ENCODE measurements at regions not wholly inside any gene's neighbourhood (a gene's known extent, or its start where the extent isn't known, plus 50 kb on each side); places are given as distances from the start of the nearest gene placed in this dataset.

DNA sequence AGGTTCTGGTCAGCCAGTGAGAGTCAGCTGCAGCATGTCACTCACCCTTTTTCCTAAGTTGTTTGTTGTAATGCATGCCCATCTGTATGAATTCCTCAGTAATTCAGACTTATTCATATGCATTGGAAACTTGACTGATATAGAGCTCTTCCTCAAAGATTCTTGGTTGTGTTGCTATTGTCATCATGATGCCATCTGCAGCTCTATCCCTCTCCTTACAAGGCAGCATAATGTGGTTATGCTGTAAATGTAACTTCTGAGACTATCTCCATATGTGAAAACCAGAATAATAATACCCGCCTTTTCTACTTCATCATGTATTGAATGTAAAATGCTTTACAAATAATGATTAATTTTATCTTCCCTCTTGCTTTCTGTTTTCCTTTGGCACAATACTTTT lies 252.6 kb upstream of the MTPN start:
- TF ChIP-seq, protein P1, sequence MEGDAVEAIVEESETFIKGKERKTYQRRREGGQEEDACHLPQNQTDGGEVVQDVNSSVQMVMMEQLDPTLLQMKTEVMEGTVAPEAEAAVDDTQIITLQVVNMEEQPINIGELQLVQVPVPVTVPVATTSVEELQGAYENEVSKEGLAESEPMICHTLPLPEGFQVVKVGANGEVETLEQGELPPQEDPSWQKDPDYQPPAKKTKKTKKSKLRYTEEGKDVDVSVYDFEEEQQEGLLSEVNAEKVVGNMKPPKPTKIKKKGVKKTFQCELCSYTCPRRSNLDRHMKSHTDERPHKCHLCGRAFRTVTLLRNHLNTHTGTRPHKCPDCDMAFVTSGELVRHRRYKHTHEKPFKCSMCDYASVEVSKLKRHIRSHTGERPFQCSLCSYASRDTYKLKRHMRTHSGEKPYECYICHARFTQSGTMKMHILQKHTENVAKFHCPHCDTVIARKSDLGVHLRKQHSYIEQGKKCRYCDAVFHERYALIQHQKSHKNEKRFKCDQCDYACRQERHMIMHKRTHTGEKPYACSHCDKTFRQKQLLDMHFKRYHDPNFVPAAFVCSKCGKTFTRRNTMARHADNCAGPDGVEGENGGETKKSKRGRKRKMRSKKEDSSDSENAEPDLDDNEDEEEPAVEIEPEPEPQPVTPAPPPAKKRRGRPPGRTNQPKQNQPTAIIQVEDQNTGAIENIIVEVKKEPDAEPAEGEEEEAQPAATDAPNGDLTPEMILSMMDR (conservative IDR thresholded peaks at IDR 0.05; ENCODE audit: control insufficient read depth, insufficient read depth, low read depth, low read length), result no peak
- H3K4me3 ChIP-seq (ENCODE audit: control insufficient read depth, low read depth, low read length), result no peak overlapping the region
- no peak for DNase-seq (ENCODE audit: low read depth)

DNA sequence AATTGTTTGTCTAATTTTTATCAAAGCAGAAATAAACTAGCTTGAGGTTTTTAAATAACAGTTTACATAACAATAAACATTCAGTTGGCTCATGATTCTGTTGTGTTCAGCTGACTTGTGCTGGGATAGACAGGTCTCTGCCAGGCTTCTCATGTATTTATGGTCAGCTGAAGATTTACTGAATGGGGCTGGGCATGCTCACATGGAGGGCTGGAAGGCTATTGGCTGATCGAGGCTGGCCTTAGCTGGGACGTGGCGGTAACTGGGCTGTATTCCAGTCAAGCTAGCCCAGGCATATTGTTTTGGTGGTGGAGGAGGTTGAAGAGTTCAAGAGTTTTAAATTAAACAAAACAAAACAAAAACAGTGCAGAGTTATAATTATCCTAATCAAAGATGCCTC lies 251.0 kb upstream of the MTPN start:
- DNase-seq (ENCODE audit: low read depth), result no peak
- H3K4me3 ChIP-seq (ENCODE audit: control insufficient read depth, low read depth, low read length), result no peak overlapping the region
- TF ChIP-seq, protein P1 (conservative IDR thresholded peaks at IDR 0.05; ENCODE audit: control insufficient read depth, insufficient read depth, low read depth, low read length), result no peak

DNA sequence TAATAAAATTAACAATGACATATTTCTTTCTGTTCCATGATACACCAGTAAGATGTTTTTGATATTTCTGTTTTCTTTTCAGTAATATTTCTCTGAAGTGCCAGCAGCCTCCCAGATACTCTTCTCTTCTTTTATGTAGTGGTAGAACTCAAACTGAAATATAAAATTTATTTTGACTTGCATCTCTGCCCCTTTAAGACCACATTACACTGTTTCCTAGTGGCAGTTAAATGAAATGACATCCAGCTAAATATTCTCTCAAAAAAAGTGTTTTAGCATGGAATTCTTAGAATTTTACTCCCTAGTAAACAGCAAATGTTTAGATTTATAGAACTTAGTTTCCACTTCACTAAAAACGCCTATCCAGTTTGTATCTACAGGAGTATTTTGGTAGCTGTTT lies 237.2 kb upstream of the MTPN start:
- DNase-seq (ENCODE audit: low read depth), result no peak
- no peak overlapping the region for H3K4me3 ChIP-seq (ENCODE audit: control insufficient read depth, low read depth, low read length)

DNA sequence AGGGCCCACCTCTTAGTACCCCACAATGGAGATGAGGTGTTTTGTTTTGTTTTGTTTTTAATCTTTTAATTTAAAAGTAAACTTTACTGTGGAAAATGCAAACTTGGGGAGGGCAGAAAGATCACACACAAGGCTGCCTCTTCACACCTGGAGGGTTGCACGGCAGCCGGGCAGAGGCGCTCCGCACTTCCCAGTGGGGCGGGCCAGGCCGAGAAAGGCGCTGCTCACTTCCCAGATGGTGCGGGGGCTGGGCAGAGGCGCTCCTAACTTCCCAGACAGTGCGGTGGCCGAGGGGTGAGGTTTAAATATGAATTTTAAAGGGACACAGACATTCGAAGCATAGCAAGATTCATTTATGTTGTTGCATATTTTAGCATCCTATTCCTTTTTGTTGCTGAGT lies 235.9 kb upstream of the MTPN start:
- no peak for DNase-seq (ENCODE audit: low read depth)
- TF ChIP-seq, protein P1 (conservative IDR thresholded peaks at IDR 0.05; ENCODE audit: control insufficient read depth, insufficient read depth, low read depth, low read length), result no peak
- no peak overlapping the region for H3K4me3 ChIP-seq (ENCODE audit: control insufficient read depth, low read depth, low read length)

More for the DNA sequence above, 237.2 kb upstream of the MTPN start:
- TF ChIP-seq, protein P1 (conservative IDR thresholded peaks at IDR 0.05; ENCODE audit: control insufficient read depth, insufficient read depth, low read depth, low read length), result no peak

DNA sequence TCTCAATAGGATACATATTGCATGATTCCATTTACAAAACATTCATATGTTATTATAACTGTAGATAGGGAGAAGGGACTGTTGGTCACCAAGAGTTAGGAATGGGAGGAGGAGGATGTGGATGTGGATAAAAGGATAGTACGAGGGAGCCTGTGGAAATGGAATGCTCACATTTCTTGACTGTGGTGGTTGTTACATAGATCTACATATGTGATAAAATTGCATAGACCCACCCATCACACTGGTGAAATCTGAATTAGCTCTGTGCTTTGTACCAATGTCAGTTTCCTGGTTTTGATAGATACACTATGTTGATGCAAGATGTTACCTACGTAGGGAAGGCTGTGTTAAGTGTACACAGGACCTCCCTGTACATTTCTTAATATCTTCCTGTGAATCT lies 233.5 kb upstream of the MTPN start:
- H3K4me3 ChIP-seq (ENCODE audit: control insufficient read depth, low read depth, low read length), result no peak overlapping the region
- TF ChIP-seq, protein P1 (conservative IDR thresholded peaks at IDR 0.05; ENCODE audit: control insufficient read depth, insufficient read depth, low read depth, low read length), result no peak
- DNase-seq (ENCODE audit: low read depth), result no peak

DNA sequence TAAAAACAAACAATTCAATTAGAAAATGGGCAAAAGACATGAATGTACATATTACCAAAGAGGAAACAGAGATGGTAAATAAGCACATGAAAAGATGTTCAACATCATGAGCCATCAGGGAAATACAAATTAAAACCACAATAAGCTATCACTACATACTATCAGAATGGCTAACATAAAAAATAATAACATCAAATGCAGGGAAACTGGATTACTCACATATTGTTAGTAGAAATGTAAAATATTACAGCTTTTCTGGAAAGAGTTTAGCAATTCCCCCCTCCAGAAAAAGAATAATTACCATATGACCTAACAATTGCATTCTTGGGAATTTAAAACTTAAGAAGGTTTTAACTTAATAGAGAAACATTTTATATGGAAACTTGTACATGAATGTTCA lies 232.9 kb upstream of the MTPN start:
- no peak for DNase-seq (ENCODE audit: low read depth)
- H3K4me3 ChIP-seq (ENCODE audit: control insufficient read depth, low read depth, low read length), result no peak overlapping the region
- TF ChIP-seq, protein P1 (conservative IDR thresholded peaks at IDR 0.05; ENCODE audit: control insufficient read depth, insufficient read depth, low read depth, low read length), result no peak

DNA sequence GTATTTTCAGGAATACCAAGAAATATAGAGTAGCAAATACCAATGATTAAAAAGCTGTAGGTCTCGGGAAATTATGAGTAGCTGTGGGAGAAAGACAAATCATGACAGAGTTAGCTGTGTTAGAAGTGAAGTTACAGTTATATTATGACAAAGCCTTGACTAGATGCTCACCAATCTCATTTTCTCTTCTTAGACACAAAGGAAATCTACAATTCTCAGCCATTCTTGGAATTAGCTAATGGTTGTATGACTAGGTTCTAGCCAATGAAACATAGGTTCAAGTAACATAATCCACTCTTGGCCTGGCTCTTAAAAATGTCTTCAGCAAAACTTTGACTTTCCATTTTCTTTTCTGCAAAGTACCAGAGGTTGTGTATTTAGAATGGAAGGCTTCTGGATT lies 228.8 kb upstream of the MTPN start:
- DNase-seq (ENCODE audit: low read depth), result no peak
- TF ChIP-seq, protein P1 (conservative IDR thresholded peaks at IDR 0.05; ENCODE audit: control insufficient read depth, insufficient read depth, low read depth, low read length), result no peak

More for the DNA sequence above, 228.8 kb upstream of the MTPN start:
- no peak overlapping the region for H3K4me3 ChIP-seq (ENCODE audit: control insufficient read depth, low read depth, low read length)

Measured in fibroblast of mammary gland (primary cell).